ENCODE measurements at regions not wholly inside any gene's neighbourhood (a gene's known extent, or its start where the extent isn't known, plus 50 kb on each side); places are given as distances from the start of the nearest gene placed in this dataset.

DNA sequence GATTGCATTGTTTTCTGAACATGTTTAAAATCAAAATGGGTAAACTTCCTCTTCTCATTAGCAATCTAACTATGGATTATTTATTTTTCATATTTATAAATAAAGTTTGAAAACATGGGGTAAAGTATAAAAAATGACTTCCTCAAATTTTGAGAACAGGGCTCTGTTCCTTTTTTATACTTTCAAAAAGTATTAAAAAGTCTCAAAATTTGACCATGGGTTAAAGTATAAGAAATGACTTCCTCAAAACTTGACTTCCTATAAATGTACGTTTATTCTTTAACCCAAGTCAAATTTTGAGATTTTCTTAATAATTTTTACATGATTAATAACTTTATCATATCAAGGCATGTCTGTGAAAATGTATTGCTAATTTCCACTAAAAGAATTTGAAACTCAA lies 512.4 kb downstream of the GALR1 start:
- H3K36me3 ChIP-seq (ENCODE audit: control insufficient read depth, low read length): no peaks in the 10 kb centered on the region
- no peaks in the 10 kb centered on the region for H3K9me2 ChIP-seq (replicated peaks; ENCODE audit: control insufficient read depth, low read length)
- H3K4me1 ChIP-seq (ENCODE audit: control insufficient read depth, low read length): no peaks in the 10 kb centered on the region
- peaks cover 6% of the 10 kb centered on the region; the same call in 1 of the 2 replicates for H3K9me3 ChIP-seq (ENCODE audit: control insufficient read depth, insufficient read depth, low read length)
- no peak overlapping the region for H3K27ac ChIP-seq (ENCODE audit: low read depth, low read length)
- no peak overlapping the region for H3K4me3 ChIP-seq (ENCODE audit: low read length)
- no peaks in the 10 kb centered on the region for H3K79me2 ChIP-seq (ENCODE audit: control insufficient read depth, low read length)
- no peaks in the 10 kb centered on the region for H3K27me3 ChIP-seq (ENCODE audit: control insufficient read depth, low read length)
- no peaks in the 10 kb centered on the region for H3F3A ChIP-seq (ENCODE audit: control insufficient read depth, insufficient read depth)
- no peaks in the 10 kb centered on the region for H4K20me1 ChIP-seq (ENCODE audit: control insufficient read depth, insufficient read depth, low read depth, low read length)
- H3K4me2 ChIP-seq (ENCODE audit: low read length): no peak overlapping the region
- no peak for TF ChIP-seq EZH2phosphoT487 (IDR thresholded peaks at IDR 0.05; ENCODE audit: borderline replicate concordance, low read length)
- TF ChIP-seq, protein P1, sequence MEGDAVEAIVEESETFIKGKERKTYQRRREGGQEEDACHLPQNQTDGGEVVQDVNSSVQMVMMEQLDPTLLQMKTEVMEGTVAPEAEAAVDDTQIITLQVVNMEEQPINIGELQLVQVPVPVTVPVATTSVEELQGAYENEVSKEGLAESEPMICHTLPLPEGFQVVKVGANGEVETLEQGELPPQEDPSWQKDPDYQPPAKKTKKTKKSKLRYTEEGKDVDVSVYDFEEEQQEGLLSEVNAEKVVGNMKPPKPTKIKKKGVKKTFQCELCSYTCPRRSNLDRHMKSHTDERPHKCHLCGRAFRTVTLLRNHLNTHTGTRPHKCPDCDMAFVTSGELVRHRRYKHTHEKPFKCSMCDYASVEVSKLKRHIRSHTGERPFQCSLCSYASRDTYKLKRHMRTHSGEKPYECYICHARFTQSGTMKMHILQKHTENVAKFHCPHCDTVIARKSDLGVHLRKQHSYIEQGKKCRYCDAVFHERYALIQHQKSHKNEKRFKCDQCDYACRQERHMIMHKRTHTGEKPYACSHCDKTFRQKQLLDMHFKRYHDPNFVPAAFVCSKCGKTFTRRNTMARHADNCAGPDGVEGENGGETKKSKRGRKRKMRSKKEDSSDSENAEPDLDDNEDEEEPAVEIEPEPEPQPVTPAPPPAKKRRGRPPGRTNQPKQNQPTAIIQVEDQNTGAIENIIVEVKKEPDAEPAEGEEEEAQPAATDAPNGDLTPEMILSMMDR (IDR thresholded peaks at IDR 0.05; ENCODE audit: low read depth, low read length, poor library complexity, severe bottlenecking): no peak

DNA sequence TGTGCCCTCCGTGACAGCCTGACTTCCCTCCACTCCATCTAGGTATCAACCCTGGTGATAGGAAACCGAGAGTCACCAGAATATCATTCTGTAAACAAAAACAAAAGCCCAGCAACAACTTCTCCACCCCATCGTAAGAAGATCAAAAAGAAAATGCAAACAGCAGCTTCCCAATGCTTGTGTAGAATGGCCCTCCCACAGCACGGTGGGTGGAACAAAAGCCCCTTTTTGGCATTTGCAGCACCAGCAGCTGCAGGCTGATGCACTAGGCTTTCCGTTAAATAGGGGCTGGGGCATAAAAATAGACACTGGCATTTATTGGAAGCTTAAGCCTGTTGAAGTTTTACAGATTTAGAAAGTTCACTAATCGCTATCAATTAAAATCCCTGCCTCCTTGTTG lies 513.0 kb downstream of the GALR1 start:
- Histone ChIP-seq H3K9me2 (replicated peaks; ENCODE audit: control insufficient read depth, low read length) (no peaks in the 10 kb centered on the region), H4K20me1 (ENCODE audit: control insufficient read depth, insufficient read depth, low read depth, low read length) (no peaks in the 10 kb centered on the region), H3K27ac (ENCODE audit: low read depth, low read length) (no peak overlapping the region), H3F3A (ENCODE audit: control insufficient read depth, insufficient read depth) (no peaks in the 10 kb centered on the region), H3K36me3 (ENCODE audit: control insufficient read depth, low read length) (no peaks in the 10 kb centered on the region), H3K4me2 (ENCODE audit: low read length) (no peak overlapping the region), H3K27me3 (ENCODE audit: control insufficient read depth, low read length) (no peaks in the 10 kb centered on the region), H3K9me3 (ENCODE audit: control insufficient read depth, insufficient read depth, low read length) (peaks cover 6% of the 10 kb centered on the region; the same call in 1 of the 2 replicates), H3K4me1 (ENCODE audit: control insufficient read depth, low read length) (no peaks in the 10 kb centered on the region), H3K4me3 (ENCODE audit: low read length) (no peak overlapping the region), H3K79me2 (ENCODE audit: control insufficient read depth, low read length) (no peaks in the 10 kb centered on the region)
- TF ChIP-seq, protein P1 (IDR thresholded peaks at IDR 0.05; ENCODE audit: low read depth, low read length, poor library complexity, severe bottlenecking): no peak
- TF ChIP-seq EZH2phosphoT487 (IDR thresholded peaks at IDR 0.05; ENCODE audit: borderline replicate concordance, low read length): no peak

DNA sequence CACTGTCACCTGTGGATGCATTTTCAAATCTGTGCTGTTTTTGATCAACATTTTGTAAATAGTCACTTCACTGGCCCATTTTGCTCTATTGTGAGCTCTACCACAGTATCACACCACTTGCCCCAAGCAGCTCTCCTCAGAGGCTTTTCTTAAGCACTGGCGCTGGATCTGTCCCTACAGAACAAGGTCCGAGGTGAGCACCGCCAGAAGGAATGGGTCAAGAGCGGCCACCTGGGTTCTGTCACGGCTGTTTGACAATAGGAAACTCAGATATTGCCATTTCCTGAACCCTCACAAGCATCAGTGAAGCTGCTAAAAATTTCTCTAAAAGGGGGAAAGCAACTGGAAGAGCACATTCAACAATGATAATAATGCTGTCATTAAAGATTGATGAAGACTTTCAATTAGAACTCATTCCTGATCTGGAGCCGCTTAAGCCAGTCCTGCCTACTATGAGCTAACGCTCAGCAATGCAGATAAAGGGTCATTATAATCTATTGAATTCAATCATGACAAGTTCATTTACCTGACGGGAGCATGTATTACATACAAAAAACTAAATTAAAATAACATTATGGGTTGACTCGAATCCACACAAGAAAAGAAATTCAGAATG lies 514.0 kb downstream of the GALR1 start:
- no peak for TF ChIP-seq EZH2phosphoT487 (IDR thresholded peaks at IDR 0.05; ENCODE audit: borderline replicate concordance, low read length)
- TF ChIP-seq, protein P1 (IDR thresholded peaks at IDR 0.05; ENCODE audit: low read depth, low read length, poor library complexity, severe bottlenecking): no peak

More for the DNA sequence above, 514.0 kb downstream of the GALR1 start:
- no peaks in the 10 kb centered on the region for H3K36me3 ChIP-seq (ENCODE audit: control insufficient read depth, low read length)
- H3K4me1 ChIP-seq (ENCODE audit: control insufficient read depth, low read length): no peaks in the 10 kb centered on the region
- no peaks in the 10 kb centered on the region for H3F3A ChIP-seq (ENCODE audit: control insufficient read depth, insufficient read depth)
- H3K27me3 ChIP-seq (ENCODE audit: control insufficient read depth, low read length): no peaks in the 10 kb centered on the region
- no peak overlapping the region for H3K4me2 ChIP-seq (ENCODE audit: low read length)
- H3K27ac ChIP-seq (ENCODE audit: low read depth, low read length): no peak overlapping the region
- no peak overlapping the region for H3K4me3 ChIP-seq (ENCODE audit: low read length)
- no peaks in the 10 kb centered on the region for H3K9me2 ChIP-seq (replicated peaks; ENCODE audit: control insufficient read depth, low read length)
- no peaks in the 10 kb centered on the region for H3K79me2 ChIP-seq (ENCODE audit: control insufficient read depth, low read length)
- no peaks in the 10 kb centered on the region for H4K20me1 ChIP-seq (ENCODE audit: control insufficient read depth, insufficient read depth, low read depth, low read length)
- peaks cover 6% of the 10 kb centered on the region; the same call in 1 of the 2 replicates for H3K9me3 ChIP-seq (ENCODE audit: control insufficient read depth, insufficient read depth, low read length)
